Transverse colon (tissue), 4 donors: ENCODE measurements at regions not wholly inside any gene's neighbourhood (a gene's known extent, or its start where the extent isn't known, plus 50 kb on each side); places are given as distances from the start of the nearest gene placed in this dataset.
"Not testable (repeated sequence)": the region's sequence is repeated elsewhere in the genome, so short reads cannot be mapped to it uniquely, and the experiment has no call there.

Experiments used
- POLR2A ChIP-seq: fragments of 450-650 bp; IDR thresholded peaks from one replicate; pipeline ENCODE4 v1.6.1; 2016; ENCODE audit warnings: antibody characterized with exemption, mild to moderate bottlenecking, moderate library complexity
- POLR2AphosphoS5 ChIP-seq, 3 donors: sonication (generic); formaldehyde crosslinking; IDR thresholded peaks; one replicate each; pipeline ENCODE4 v1.6.1; 2016; ENCODE audit warnings: antibody characterized with exemption in 3 of 3
- TF ChIP-seq, protein P1 (sequence below), 5 experiments: fragments of 200-600 bp in 3 of 5; fragments of 450-650 bp in 2 of 5; sonication (generic) in 3 of 5; IDR thresholded peaks; 1 replicate in 2 of 5; 2 replicates in 3 of 5; pipeline ENCODE4 v1.5.1; 2016 to 2017; ENCODE audit warnings: antibody characterized with exemption in 5 of 5, inconsistent platforms in 3 of 5, mild to moderate bottlenecking in 2 of 5, moderate library complexity in 1 of 5

DNA sequence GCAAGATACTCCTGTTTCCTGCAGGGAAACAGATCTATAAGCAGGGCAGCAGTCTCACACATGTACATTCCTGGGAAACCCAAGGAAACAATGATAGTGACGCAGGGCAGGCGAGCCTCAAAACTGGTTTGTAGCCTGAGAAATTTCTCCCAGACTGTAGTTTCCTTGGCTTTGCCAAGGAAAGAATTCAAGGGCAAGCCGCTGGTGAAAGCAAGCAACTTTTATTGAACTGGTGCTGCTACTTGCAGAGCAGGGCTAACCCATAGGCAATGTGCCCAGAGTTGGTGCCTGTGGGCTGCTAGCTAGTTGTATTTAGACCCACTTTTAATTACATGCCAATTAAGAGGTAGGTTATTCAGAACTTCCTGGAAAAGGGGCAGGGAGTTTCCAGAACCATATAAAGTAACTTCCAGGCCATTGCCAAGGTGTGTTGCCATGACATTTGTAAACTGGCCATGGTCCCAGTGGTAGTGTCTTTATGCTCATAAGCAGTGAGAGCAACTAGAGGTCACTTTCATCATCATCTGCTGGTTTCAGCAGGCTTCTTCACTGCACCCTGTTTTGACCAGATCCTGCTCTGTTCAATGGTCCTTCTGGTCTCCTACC is 92.0 kb downstream of the PPIAL4A start:
- not testable (repeated sequence) for TF ChIP-seq POLR2A; POLR2AphosphoS5 (IDR thresholded peaks at IDR 0.05)
- TF ChIP-seq, protein P1, sequence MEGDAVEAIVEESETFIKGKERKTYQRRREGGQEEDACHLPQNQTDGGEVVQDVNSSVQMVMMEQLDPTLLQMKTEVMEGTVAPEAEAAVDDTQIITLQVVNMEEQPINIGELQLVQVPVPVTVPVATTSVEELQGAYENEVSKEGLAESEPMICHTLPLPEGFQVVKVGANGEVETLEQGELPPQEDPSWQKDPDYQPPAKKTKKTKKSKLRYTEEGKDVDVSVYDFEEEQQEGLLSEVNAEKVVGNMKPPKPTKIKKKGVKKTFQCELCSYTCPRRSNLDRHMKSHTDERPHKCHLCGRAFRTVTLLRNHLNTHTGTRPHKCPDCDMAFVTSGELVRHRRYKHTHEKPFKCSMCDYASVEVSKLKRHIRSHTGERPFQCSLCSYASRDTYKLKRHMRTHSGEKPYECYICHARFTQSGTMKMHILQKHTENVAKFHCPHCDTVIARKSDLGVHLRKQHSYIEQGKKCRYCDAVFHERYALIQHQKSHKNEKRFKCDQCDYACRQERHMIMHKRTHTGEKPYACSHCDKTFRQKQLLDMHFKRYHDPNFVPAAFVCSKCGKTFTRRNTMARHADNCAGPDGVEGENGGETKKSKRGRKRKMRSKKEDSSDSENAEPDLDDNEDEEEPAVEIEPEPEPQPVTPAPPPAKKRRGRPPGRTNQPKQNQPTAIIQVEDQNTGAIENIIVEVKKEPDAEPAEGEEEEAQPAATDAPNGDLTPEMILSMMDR (IDR thresholded peaks at IDR 0.05) = not testable (repeated sequence)
